Activated naive CD4-positive, alpha-beta T cell treated with anti-CD3 and anti-CD28 coated beads for 36 hours (primary cell): ENCODE measurements at regions not wholly inside any gene's neighbourhood (a gene's known extent, or its start where the extent isn't known, plus 50 kb on each side); places are given as distances from the start of the nearest gene placed in this dataset.

Source experiments
- CTCF ChIA-PET: fragments of 350-600 bp; sonication (Branson Sonifier 250); formaldehyde crosslinking; loops from one replicate; lab custom pipeline; 2021; ENCODE audit warnings: antibody characterized with exemption; lab: Charles Lee
- DNase-seq: peaks from one replicate; pipeline ENCODE4 v3.0.0-alpha.2; 2020
- H3K27ac Mint-ChIP-seq: one replicate; pipeline ENCODE4 v1.8.0; 2021; ENCODE audit warnings: mild to moderate bottlenecking, mixed read lengths
- H3K27me3 Mint-ChIP-seq: one replicate; pipeline ENCODE4 v1.8.0; 2021; ENCODE audit warnings: low read depth, mixed read lengths
- H3K36me3 Mint-ChIP-seq: one replicate; pipeline ENCODE4 v1.8.0; 2021; ENCODE audit warnings: low read depth, mixed read lengths
- H3K4me1 Mint-ChIP-seq: one replicate; pipeline ENCODE4 v1.8.0; 2021; ENCODE audit warnings: low read depth, mixed read lengths
- H3K4me3 Mint-ChIP-seq: one replicate; pipeline ENCODE4 v1.8.0; 2021; ENCODE audit warnings: mild to moderate bottlenecking, moderate library complexity, mixed read lengths
- H3K9me3 Mint-ChIP-seq: one replicate; pipeline ENCODE4 v1.8.0; 2021; ENCODE audit warnings: mixed read lengths
- intact Hi-C: fragments of 100-400 bp; cut with micrococcal nuclease; formaldehyde crosslinking; loops from one replicate; pipeline ENCODE4 v1.15.1; 2023

DNA sequence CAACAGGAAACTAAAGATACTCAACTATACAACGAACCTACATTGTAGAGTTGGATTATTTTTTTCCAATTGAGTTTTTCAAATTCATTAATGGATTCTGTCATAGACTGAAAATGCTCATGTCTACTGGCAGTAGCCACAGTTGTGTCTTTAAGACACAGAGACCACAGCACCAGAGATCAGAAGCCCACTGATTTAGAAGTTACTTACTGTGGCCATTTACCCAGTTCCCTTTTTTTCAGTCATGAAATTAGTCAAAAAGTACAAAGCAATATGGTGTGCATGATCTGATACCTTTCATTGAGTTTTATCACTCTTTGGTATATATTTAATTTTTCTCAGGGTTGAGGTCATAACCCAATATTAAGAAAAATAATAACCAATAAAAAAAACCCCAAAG lies 1640.2 kb upstream of the WWC1 start:
- Mint-ChIP-seq H3K9me3 (peaks cover 6% of the 10 kb centered on the region), H3K27me3 (no peaks in the 10 kb centered on the region), H3K4me3 (no peak overlapping the region), H3K27ac (no peak overlapping the region), H3K4me1 (no peaks in the 10 kb centered on the region), H3K36me3 (no peaks in the 10 kb centered on the region)
- DNase-seq = no peak
- CTCF ChIA-PET = no interaction called here
- intact Hi-C loops = no loop called here

DNA sequence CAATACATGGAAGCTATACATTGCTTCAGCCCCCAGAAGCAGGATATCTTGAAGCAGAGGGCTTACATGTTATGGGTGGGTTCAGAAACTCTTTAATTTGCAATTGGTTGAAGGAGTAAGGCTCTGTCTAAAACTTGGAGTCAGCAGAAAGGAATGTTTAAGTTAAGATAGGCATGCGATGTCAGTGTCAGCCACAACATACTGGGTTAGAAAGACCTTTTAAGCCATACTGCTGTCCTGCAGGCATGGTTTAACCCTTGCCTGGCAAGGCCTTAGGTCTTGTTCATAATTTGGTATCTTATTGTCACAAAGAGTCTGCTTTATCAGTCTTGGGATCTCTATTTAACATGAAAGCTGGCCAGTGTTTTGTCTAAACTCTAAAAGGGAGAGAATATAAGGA lies 1619.6 kb upstream of the WWC1 start:
- no peak overlapping the region for H3K27ac Mint-ChIP-seq
- no peak for DNase-seq
- no peaks in the 10 kb centered on the region for H3K27me3 Mint-ChIP-seq
- peaks cover 7% of the 10 kb centered on the region for H3K9me3 Mint-ChIP-seq
- H3K4me3 Mint-ChIP-seq = no peak overlapping the region
- intact Hi-C loops = no loop called here
- no peaks in the 10 kb centered on the region for H3K36me3 Mint-ChIP-seq
- no peaks in the 10 kb centered on the region for H3K4me1 Mint-ChIP-seq
- CTCF ChIA-PET = no interaction called here

GRCh38 chr5:166672431-166672830 lies 1619.0 kb upstream of the WWC1 start:
- CTCF ChIA-PET = no interaction called here
- intact Hi-C loops = no loop called here
- H3K27me3 Mint-ChIP-seq = no peaks in the 10 kb centered on the region
- H3K36me3 Mint-ChIP-seq = no peaks in the 10 kb centered on the region
- H3K27ac Mint-ChIP-seq = no peak overlapping the region
- no peak for DNase-seq
- H3K4me3 Mint-ChIP-seq = no peak overlapping the region
- H3K9me3 Mint-ChIP-seq = peaks cover 7% of the 10 kb centered on the region
- H3K4me1 Mint-ChIP-seq = no peaks in the 10 kb centered on the region

DNA sequence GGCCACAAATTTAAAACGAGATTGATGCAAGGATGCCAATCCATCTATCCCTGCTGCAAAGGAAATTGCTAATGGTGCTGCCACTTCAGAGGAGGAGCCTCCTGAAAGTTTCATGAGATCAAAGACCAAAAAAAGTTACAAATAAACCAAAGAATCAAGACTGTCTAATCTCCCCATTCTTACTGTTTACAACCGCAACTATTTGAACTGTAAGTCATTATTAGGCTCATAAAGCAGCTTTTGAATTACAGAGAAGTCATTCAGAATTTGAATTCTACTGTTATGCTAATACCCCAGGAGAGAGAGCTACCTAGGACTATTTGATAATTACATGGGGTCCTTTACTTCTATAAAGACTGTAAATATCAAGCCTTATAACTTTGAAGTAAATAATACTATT lies 1613.6 kb upstream of the WWC1 start:
- intact Hi-C loops = no loop called here

DNA sequence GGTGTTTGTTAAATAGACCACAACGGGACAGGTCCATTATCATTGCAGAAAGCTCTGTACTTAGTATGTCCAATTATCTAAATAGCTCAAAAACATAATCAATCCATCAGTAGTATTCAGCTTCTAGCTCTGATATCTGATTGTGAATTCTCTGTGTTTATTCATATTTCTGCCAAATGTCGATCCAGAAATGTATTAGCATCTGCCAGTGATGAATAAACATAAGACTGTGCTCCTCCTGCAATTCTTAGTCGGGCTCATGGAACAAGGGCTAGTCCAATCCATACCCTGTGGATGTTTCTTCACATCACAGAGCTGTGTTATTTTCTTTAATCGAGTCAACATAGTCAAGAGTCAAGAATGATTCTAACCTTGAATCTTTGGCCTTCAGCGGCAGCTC lies 1612.1 kb upstream of the WWC1 start:
- no peak for DNase-seq
- intact Hi-C loops = no loop called here
- Mint-ChIP-seq H3K4me3 (no peak overlapping the region), H3K27ac (no peak overlapping the region), H3K9me3 (peaks cover 9% of the 10 kb centered on the region), H3K36me3 (no peaks in the 10 kb centered on the region), H3K27me3 (no peaks in the 10 kb centered on the region), H3K4me1 (no peaks in the 10 kb centered on the region)
- CTCF ChIA-PET = no interaction called here

More for the DNA sequence above, 1613.6 kb upstream of the WWC1 start:
- CTCF ChIA-PET = no interaction called here
- Mint-ChIP-seq H3K27ac (no peak overlapping the region), H3K27me3 (no peaks in the 10 kb centered on the region), H3K36me3 (no peaks in the 10 kb centered on the region), H3K4me3 (no peak overlapping the region), H3K4me1 (no peaks in the 10 kb centered on the region), H3K9me3 (peaks cover 6% of the 10 kb centered on the region)
- DNase-seq = no peak

GRCh38 chr5:166695326-166695725 lies 1596.1 kb upstream of the WWC1 start:
- intact Hi-C loops = no loop called here
- H3K4me1 Mint-ChIP-seq = no peaks in the 10 kb centered on the region
- H3K27ac Mint-ChIP-seq = no peak overlapping the region
- H3K9me3 Mint-ChIP-seq = peaks cover 2% of the 10 kb centered on the region
- no peaks in the 10 kb centered on the region for H3K36me3 Mint-ChIP-seq
- no peak for DNase-seq
- CTCF ChIA-PET = no interaction called here
- no peak overlapping the region for H3K4me3 Mint-ChIP-seq
- H3K27me3 Mint-ChIP-seq = no peaks in the 10 kb centered on the region

DNA sequence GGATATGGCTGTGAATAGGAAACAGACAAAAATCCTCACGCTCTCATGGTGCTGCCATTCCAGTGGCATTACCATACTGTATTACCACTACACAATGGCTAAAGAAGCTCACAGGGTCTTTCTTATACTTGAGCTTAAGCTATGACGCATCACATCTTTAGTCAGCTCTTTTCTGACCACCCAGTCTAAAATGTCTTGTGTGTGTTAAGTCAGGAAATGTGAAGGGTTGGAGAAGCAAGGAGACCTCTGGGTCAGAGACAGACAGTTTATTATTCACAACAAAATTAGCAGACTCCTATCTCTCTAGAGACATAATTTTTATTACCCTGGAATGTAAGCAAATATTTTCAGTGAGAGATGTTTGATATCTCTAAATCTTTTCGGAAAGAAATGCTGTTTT lies 1583.2 kb upstream of the WWC1 start:
- CTCF ChIA-PET = no interaction called here
- Mint-ChIP-seq H3K36me3 (no peaks in the 10 kb centered on the region), H3K9me3 (peaks cover 5% of the 10 kb centered on the region), H3K27ac (no peak overlapping the region), H3K4me1 (no peaks in the 10 kb centered on the region), H3K27me3 (no peaks in the 10 kb centered on the region), H3K4me3 (no peak overlapping the region)
- intact Hi-C loops = no loop called here
- no peak for DNase-seq

DNA sequence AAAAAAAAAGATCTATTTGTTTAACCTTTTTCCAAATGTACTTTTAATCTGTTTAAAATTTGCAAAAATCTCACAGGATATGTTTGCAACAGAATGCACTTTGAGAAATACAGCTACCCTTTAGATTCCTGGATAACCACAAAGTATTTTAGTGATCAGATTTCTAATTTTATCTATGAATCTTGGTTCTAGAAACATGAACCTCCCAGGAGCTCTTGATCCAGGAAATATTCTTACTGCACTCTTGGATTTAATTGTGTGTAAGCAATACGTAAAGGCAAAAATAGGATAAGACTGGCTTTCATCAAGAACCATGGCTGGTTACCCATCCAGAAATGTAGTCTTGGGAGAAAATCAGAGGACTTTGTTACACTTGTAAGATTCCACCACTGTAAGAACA lies 1581.8 kb upstream of the WWC1 start:
- intact Hi-C loops = no loop called here
- no peak for DNase-seq
- Mint-ChIP-seq H3K4me3 (no peak overlapping the region), H3K27ac (no peak overlapping the region), H3K27me3 (no peaks in the 10 kb centered on the region), H3K9me3 (peaks cover 5% of the 10 kb centered on the region), H3K36me3 (no peaks in the 10 kb centered on the region), H3K4me1 (no peaks in the 10 kb centered on the region)
- CTCF ChIA-PET = no interaction called here

DNA sequence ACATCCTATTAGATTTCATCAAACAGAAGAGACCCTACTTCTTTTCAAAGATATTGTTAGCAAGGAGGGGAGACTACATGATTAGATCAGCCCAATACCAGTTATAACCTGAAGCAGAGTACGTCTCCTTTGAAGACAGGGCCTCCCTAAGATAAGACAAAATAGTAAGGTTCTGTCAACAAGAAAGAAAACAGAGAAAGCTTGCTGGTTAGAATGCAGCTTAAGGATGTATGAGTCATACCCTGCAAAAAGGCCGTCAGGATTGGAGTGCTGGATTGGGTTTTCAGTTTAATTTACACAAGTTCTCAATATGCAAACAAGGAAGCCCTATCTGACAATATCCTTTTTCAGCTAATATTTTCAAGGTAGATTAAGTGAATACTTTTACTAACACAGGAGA lies 1581.2 kb upstream of the WWC1 start:
- CTCF ChIA-PET = no interaction called here
- no peaks in the 10 kb centered on the region for H3K27me3 Mint-ChIP-seq
- intact Hi-C loops = no loop called here
- H3K36me3 Mint-ChIP-seq = no peaks in the 10 kb centered on the region
- no peak overlapping the region for H3K27ac Mint-ChIP-seq
- DNase-seq = no peak
- no peaks in the 10 kb centered on the region for H3K4me1 Mint-ChIP-seq
- peaks cover 5% of the 10 kb centered on the region for H3K9me3 Mint-ChIP-seq
- no peak overlapping the region for H3K4me3 Mint-ChIP-seq

DNA sequence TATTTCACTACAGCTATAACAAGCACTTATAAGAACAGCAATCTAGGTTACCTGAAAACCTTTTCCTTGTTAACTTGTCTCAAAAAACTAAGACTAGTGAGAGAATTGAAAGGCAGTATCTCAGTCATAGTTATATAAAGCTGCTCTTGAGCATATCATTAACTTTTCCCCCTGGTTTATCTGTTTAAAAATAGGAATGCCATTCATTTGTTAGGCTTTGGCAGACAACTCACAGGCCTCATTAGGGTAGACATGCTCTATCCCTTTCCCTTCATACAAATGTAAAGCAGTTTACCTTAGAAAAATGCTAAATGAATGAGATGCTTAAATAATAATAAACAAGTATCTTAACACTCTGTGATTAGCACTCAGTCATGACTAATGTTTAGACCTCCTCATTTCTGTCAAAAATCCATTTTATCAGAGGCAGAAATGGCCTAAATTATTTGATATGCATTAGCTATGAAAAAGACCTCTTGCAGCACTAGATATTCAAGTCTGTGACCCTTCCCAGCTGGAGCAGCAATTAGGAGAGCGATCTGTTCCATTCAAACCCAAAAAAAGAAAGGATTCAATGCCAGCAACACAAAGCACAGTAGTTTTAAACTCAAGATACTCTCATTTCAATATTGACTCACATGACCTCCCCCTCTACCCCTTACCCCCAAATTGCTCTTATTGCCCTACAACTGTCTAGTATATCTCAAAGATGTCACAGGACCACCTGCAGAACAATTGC lies 1578.8 kb upstream of the WWC1 start:
- no peaks in the 10 kb centered on the region for H3K36me3 Mint-ChIP-seq
- no peak overlapping the region for H3K27ac Mint-ChIP-seq
- no peak for DNase-seq
- H3K27me3 Mint-ChIP-seq = no peaks in the 10 kb centered on the region
- H3K4me1 Mint-ChIP-seq = no peaks in the 10 kb centered on the region
- peaks cover 3% of the 10 kb centered on the region for H3K9me3 Mint-ChIP-seq
- intact Hi-C loops = no loop called here
- CTCF ChIA-PET = no interaction called here
- no peak overlapping the region for H3K4me3 Mint-ChIP-seq

DNA sequence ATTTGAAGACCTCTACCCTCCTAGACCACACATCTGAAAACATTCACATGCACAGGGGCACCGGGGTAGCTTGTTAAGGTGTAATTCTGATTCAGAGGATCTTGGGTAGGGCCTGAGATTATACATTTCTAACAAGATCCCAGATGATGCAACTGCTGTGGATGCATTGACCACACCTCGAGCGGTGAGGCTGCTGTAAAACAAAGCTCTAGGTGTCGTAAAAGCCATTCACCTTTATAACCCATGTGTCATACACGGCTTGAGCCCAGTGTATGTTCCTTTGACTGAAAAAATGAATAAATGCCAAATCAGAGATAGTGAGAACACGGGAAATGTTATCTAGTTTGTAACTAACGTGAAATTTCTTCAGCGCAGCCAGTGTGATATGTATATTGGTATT lies 1578.2 kb upstream of the WWC1 start:
- intact Hi-C loops = no loop called here
- no peaks in the 10 kb centered on the region for H3K36me3 Mint-ChIP-seq
- no peak for DNase-seq
- no peak overlapping the region for H3K4me3 Mint-ChIP-seq
- no peak overlapping the region for H3K27ac Mint-ChIP-seq
- CTCF ChIA-PET = no interaction called here
- no peaks in the 10 kb centered on the region for H3K27me3 Mint-ChIP-seq
- no peaks in the 10 kb centered on the region for H3K4me1 Mint-ChIP-seq
- peaks cover 3% of the 10 kb centered on the region for H3K9me3 Mint-ChIP-seq

GRCh38 chr5:166716856-166717492 lies 1574.5 kb upstream of the WWC1 start:
- Mint-ChIP-seq H3K4me3 (no peak overlapping the region), H3K9me3 (peaks cover 13% of the 10 kb centered on the region), H3K4me1 (no peaks in the 10 kb centered on the region), H3K36me3 (no peaks in the 10 kb centered on the region), H3K27ac (no peak overlapping the region), H3K27me3 (no peaks in the 10 kb centered on the region)
- intact Hi-C loops = no loop called here
- CTCF ChIA-PET = no interaction called here
- no peak for DNase-seq

DNA sequence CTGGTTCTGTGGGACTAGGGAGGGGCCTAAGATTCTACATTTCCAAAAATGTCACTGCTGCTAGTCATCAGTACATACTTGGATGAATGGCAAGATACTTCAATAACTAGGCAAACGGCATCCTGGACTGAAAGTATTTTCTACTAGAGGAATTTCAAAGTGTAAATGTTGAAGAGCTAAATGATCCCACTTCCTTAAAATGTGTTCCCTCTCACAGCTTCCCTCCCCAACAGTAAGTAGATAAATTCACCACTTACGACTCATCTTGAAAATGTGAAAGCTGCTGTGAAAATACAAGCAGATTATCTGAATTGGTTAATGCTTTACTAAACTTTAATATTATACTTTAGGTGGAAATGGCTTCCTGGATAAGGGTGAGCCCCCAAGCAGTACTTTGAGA lies 1571.5 kb upstream of the WWC1 start:
- Mint-ChIP-seq H3K4me3 (no peak overlapping the region), H3K9me3 (peaks cover 18% of the 10 kb centered on the region), H3K36me3 (no peaks in the 10 kb centered on the region), H3K27ac (no peak overlapping the region), H3K27me3 (no peaks in the 10 kb centered on the region), H3K4me1 (peaks cover 4% of the 10 kb centered on the region)
- intact Hi-C loops = no loop called here
- CTCF ChIA-PET = no interaction called here
- DNase-seq = no peak
